Spleen (tissue), 11 donors: ENCODE measurements at regions not wholly inside any gene's neighbourhood (a gene's known extent, or its start where the extent isn't known, plus 50 kb on each side); places are given as distances from the start of the nearest gene placed in this dataset.

Experiments used
- DNase-seq: peaks from one replicate; pipeline ENCODE4 v3.0.0-alpha.2; 2020
- H3K27ac ChIP-seq, 8 donors: fragments of 200-600 bp; sonication (generic) in 7 of 8; 1 replicate in 4 of 8; 2 replicates in 4 of 8; pipeline versions ENCODE4 v1.5.0 to v1.8.0; 2016 to 2021; ENCODE audit warnings: inconsistent platforms in 4 of 8, mild to moderate bottlenecking in 4 of 8, moderate library complexity in 1 of 8
- H3K27me3 ChIP-seq, 7 donors: fragments of 200-600 bp; sonication (generic) in 6 of 7; replicated peaks in 1 of 7; 1 replicate in 4 of 7; 2 replicates in 3 of 7; pipeline versions ENCODE4 v1.5.0 to v1.8.0; 2016 to 2021; ENCODE audit warnings: inconsistent platforms in 3 of 7, mild to moderate bottlenecking in 1 of 7
- H3K36me3 ChIP-seq, 6 donors: fragments of 200-600 bp; sonication (generic) in 5 of 6; 1 replicate in 4 of 6; 2 replicates in 2 of 6; pipeline versions ENCODE4 v1.5.0 to v1.8.0; 2016 to 2021; ENCODE audit warnings: inconsistent platforms in 2 of 6
- H3K4me1 ChIP-seq, 6 donors: fragments of 200-600 bp; sonication (generic) in 5 of 6; 1 replicate in 3 of 6; 2 replicates in 3 of 6; pipeline versions ENCODE4 v1.5.0 to v1.8.0; 2016 to 2021; ENCODE audit warnings: inconsistent platforms in 3 of 6
- H3K4me3 ChIP-seq, 8 donors: fragments of 200-600 bp; sonication (generic) in 7 of 8; 1 replicate in 4 of 8; 2 replicates in 4 of 8; pipeline versions ENCODE4 v1.5.0 to v1.8.0; 2016 to 2021; ENCODE audit warnings: inconsistent platforms in 4 of 8, mild to moderate bottlenecking in 4 of 8, moderate library complexity in 2 of 8
- H3K9me3 ChIP-seq, 8 donors: fragments of 200-600 bp; sonication (generic) in 7 of 8; 1 replicate in 4 of 8; 2 replicates in 4 of 8; pipeline versions ENCODE4 v1.5.0 to v1.8.0; 2016 to 2021; ENCODE audit warnings: inconsistent platforms in 4 of 8
- CTCF ChIP-seq, 11 experiments: fragments of 200-600 bp in 7 of 11; fragments of 450-650 bp in 4 of 11; sonication (generic) in 4 of 11; IDR thresholded peaks in 8 of 11; conservative IDR thresholded peaks in 3 of 11; 1 replicate in 7 of 11; 2 replicates in 4 of 11; pipeline versions ENCODE4 v1.4.0 to v1.8.0; 2016 to 2021; ENCODE audit warnings: antibody characterized with exemption in 11 of 11, inconsistent platforms in 4 of 11, mild to moderate bottlenecking in 1 of 11
- POLR2A ChIP-seq, 3 donors: fragments of 450-650 bp; IDR thresholded peaks; one replicate each; pipeline ENCODE4 v1.5.1; 2017; ENCODE audit warnings: antibody characterized with exemption in 3 of 3, mild to moderate bottlenecking in 1 of 3
- POLR2AphosphoS5 ChIP-seq, 3 donors: sonication (generic); formaldehyde crosslinking; IDR thresholded peaks; one replicate each; pipeline ENCODE4 v1.5.1; 2017; ENCODE audit warnings: antibody characterized with exemption in 3 of 3
- WGBS, 5 donors: extraction: QIAGEN DNeasy Blood & Tissue Kit in 3 of 5; methylation state at CpG; one replicate each; pipeline versions ENCODE4 v1.1.5 to v1.1.7; 2013 to 2018; 5-methylcytosine and 5-hydroxymethylcytosine counted together
- intact Hi-C: fragments of 100-400 bp; cut with DNase I; formaldehyde crosslinking; loops from one replicate; pipeline ENCODE4 v1.15.0; 2023; ENCODE audit warnings: low total_unique reads
- donor health status: healthy with polysubstance abuse.
- donor health status: DM: no; HTN: no; CAD: no; lungs with moderate emphysema.
- donor health status: DM: no; HTN: no; CAD: no.
- donor health status: Bipolar disorder and iron deficiency.
- donor health status: healthy.
- donor health status: DM: no; HTN: no; CAD: no.
- donor health status: DM: yes; HTN: yes; CAD: no.

DNA sequence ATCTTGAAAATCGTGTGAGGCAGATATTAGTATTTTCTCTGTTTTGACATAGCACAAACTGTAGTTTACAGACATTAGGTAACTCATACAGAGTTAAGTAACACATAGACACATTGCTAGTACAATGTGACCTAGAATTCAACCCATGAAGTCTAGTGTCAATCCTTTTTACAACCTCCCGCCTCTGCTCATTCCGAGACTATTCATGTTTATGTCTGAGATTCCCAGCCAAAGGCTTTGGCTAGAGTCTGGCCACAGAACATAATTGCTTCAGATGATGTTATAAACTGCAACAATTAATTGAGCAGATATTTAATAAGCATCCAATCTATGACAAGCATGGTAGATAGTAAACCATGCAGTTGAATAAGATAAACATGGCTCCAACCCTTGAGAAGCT, 841.0 kb downstream of the STIM2 start:
- TF ChIP-seq CTCF (IDR thresholded peaks at IDR 0.05 in 8 of 11, conservative IDR thresholded peaks at IDR 0.05 in 3 of 11) (no peak), POLR2AphosphoS5 (IDR thresholded peaks at IDR 0.05) (no peak), POLR2A (IDR thresholded peaks at IDR 0.05) (no peak)
- no peak overlapping the region for H3K27ac ChIP-seq
- H3K4me1 ChIP-seq = no peaks in the 10 kb centered on the region
- no peaks in the 10 kb centered on the region for H3K27me3 ChIP-seq
- DNase-seq = no peak
- intact Hi-C loops = no loop called here
- 66 to 80% (median 78%) methylated on average over 3 of the region's 3 CpGs for WGBS, 5 donors
- no peaks in the 10 kb centered on the region for H3K9me3 ChIP-seq
- H3K4me3 ChIP-seq = no peak overlapping the region
- no peaks in the 10 kb centered on the region for H3K36me3 ChIP-seq

GRCh38 chr4:27702730-27703431, 842.2 kb downstream of the STIM2 start:
- TF ChIP-seq POLR2A (IDR thresholded peaks at IDR 0.05) (no peak), POLR2AphosphoS5 (IDR thresholded peaks at IDR 0.05) (no peak), CTCF (IDR thresholded peaks at IDR 0.05 in 8 of 11, conservative IDR thresholded peaks at IDR 0.05 in 3 of 11) (no peak)
- H3K4me1 ChIP-seq = no peaks in the 10 kb centered on the region
- H3K27me3 ChIP-seq = no peaks in the 10 kb centered on the region
- H3K4me3 ChIP-seq = no peak overlapping the region
- no peaks in the 10 kb centered on the region for H3K36me3 ChIP-seq
- intact Hi-C loops = no loop called here
- H3K27ac ChIP-seq = no peak overlapping the region
- DNase-seq = no peak
- WGBS, 5 donors = 51 to 65% (median 57%) methylated on average over 5 of the region's 5 CpGs
- no peaks in the 10 kb centered on the region for H3K9me3 ChIP-seq

- 84 to 94% (median 87%) methylated on average over 4 of the region's 4 CpGs for WGBS, 5 donors
These were observed 843.1 kb downstream of the STIM2 start for GRCh38 chr4:27703771-27704170.

More at GRCh38 chr4:27703771-27704170, 843.1 kb downstream of the STIM2 start:
- TF ChIP-seq POLR2AphosphoS5 (IDR thresholded peaks at IDR 0.05) (no peak), POLR2A (IDR thresholded peaks at IDR 0.05) (no peak), CTCF (IDR thresholded peaks at IDR 0.05 in 8 of 11, conservative IDR thresholded peaks at IDR 0.05 in 3 of 11) (no peak)
- intact Hi-C loops = no loop called here
- Histone ChIP-seq H3K9me3 (no peaks in the 10 kb centered on the region), H3K27me3 (no peaks in the 10 kb centered on the region), H3K4me3 (no peak overlapping the region), H3K4me1 (no peaks in the 10 kb centered on the region), H3K27ac (no peak overlapping the region), H3K36me3 (no peaks in the 10 kb centered on the region)
- no peak for DNase-seq
